Sigmoid colon (tissue), 4 donors: ENCODE measurements at regions not wholly inside any gene's neighbourhood (a gene's known extent, or its start where the extent isn't known, plus 50 kb on each side); places are given as distances from the start of the nearest gene placed in this dataset.

Experiments used
- POLR2AphosphoS5 ChIP-seq, 4 donors: sonication (generic); formaldehyde crosslinking; IDR thresholded peaks; one replicate each; pipeline ENCODE4 v1.6.1; 2017; ENCODE audit warnings: antibody characterized with exemption in 4 of 4
- TF ChIP-seq, protein P1 (sequence below), 4 experiments: fragments of 450-650 bp in 3 of 4; fragments of 200-600 bp in 1 of 4; IDR thresholded peaks; one replicate each; pipeline ENCODE4 v1.5.1; 2016 to 2019; ENCODE audit warnings: antibody characterized with exemption in 4 of 4, mild to moderate bottlenecking in 3 of 4, moderate library complexity in 2 of 4

DNA sequence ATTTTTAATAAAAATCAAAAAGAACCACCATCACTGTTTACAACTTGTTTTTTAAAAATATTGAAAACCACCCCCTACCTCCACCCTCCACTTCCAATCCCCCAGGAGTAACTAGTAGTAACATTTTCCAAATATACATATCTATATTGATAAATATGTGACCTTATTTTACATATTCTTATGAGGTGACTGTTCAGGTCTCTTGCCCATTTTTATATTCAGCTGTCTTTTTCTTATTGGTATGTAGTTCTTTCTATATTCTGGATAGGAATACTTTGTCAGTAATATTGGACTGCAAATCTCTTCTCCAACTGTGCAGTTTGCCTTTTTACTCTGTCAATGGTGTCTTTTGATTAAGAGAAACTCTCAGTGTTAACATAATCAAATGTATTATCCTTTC, 59.0 kb upstream of the EIF5 start:
- TF ChIP-seq, protein P1, sequence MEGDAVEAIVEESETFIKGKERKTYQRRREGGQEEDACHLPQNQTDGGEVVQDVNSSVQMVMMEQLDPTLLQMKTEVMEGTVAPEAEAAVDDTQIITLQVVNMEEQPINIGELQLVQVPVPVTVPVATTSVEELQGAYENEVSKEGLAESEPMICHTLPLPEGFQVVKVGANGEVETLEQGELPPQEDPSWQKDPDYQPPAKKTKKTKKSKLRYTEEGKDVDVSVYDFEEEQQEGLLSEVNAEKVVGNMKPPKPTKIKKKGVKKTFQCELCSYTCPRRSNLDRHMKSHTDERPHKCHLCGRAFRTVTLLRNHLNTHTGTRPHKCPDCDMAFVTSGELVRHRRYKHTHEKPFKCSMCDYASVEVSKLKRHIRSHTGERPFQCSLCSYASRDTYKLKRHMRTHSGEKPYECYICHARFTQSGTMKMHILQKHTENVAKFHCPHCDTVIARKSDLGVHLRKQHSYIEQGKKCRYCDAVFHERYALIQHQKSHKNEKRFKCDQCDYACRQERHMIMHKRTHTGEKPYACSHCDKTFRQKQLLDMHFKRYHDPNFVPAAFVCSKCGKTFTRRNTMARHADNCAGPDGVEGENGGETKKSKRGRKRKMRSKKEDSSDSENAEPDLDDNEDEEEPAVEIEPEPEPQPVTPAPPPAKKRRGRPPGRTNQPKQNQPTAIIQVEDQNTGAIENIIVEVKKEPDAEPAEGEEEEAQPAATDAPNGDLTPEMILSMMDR (IDR thresholded peaks at IDR 0.05), result no peak
- TF ChIP-seq POLR2AphosphoS5 (IDR thresholded peaks at IDR 0.05), result no peak
